HEK293T (cell line): ENCODE measurements at regions not wholly inside any gene's neighbourhood (a gene's known extent, or its start where the extent isn't known, plus 50 kb on each side); places are given as distances from the start of the nearest gene placed in this dataset.

Source experiments
- CTCF ChIA-PET: fragments of 350-600 bp; formaldehyde crosslinking; extraction: SDS; loops from one replicate; lab custom pipeline; 2021; ENCODE audit warnings: antibody characterized with exemption, inconsistent platforms; lab: Yijun Ruan, JAX
- POLR2A ChIA-PET: fragments of 350-600 bp; formaldehyde crosslinking; extraction: SDS; loops from one replicate; lab custom pipeline; 2020; ENCODE audit warnings: antibody characterized with exemption, inconsistent platforms; lab: Yijun Ruan, JAX
- DNase-seq: peaks from one replicate; pipeline ENCODE4 v3.0.0; 2012; ENCODE audit warnings: mixed read lengths; ENCODE audit errors: extremely low spot score
- ARNT ChIP-seq: fragments of 450-650 bp; IDR thresholded peaks from 2 replicates; pipeline ENCODE4 v1.6.1; 2017; ENCODE audit warnings: mild to moderate bottlenecking
- BHLHE40 ChIP-seq: fragments of 450-650 bp; IDR thresholded peaks from 2 replicates; pipeline ENCODE4 v1.6.1; 2016; ENCODE audit warnings: mild to moderate bottlenecking, moderate library complexity, borderline replicate concordance
- CTBP1 ChIP-seq: fragments of 450-650 bp; IDR thresholded peaks from 2 replicates; pipeline ENCODE4 v1.6.1; 2016; ENCODE audit warnings: borderline replicate concordance
- ELF4 ChIP-seq: fragments of 450-650 bp; IDR thresholded peaks from 2 replicates; pipeline ENCODE4 v1.6.1; 2017; ENCODE audit warnings: antibody characterized with exemption
- FOXA1 ChIP-seq: fragments of 450-650 bp; IDR thresholded peaks from 2 replicates; pipeline ENCODE4 v1.6.1; 2016; ENCODE audit warnings: mild to moderate bottlenecking
- FOXK2 ChIP-seq: fragments of 450-650 bp; IDR thresholded peaks from 2 replicates; pipeline ENCODE4 v1.6.1; 2016; ENCODE audit warnings: mild to moderate bottlenecking
- FOXM1 ChIP-seq: fragments of 450-650 bp; IDR thresholded peaks from 2 replicates; pipeline ENCODE4 v1.6.1; 2017; ENCODE audit warnings: mild to moderate bottlenecking, borderline replicate concordance
- HDGF ChIP-seq: fragments of 450-650 bp; IDR thresholded peaks from 2 replicates; pipeline ENCODE4 v1.6.1; 2017; ENCODE audit warnings: antibody characterized with exemption, borderline replicate concordance
- L3MBTL2 ChIP-seq: fragments of 450-650 bp; conservative IDR thresholded peaks from 2 replicates; pipeline ENCODE4 v1.6.1; 2016; ENCODE audit warnings: mild to moderate bottlenecking
- LEF1 ChIP-seq: fragments of 450-650 bp; IDR thresholded peaks from 2 replicates; pipeline ENCODE4 v1.6.1; 2017; ENCODE audit warnings: mild to moderate bottlenecking, borderline replicate concordance
- NFRKB ChIP-seq: fragments of 450-650 bp; IDR thresholded peaks from 2 replicates; pipeline ENCODE4 v1.6.1; 2016; ENCODE audit warnings: mild to moderate bottlenecking, moderate library complexity
- PKNOX1 ChIP-seq: fragments of 450-650 bp; IDR thresholded peaks from 2 replicates; pipeline ENCODE4 v1.6.1; 2016
- SP1 ChIP-seq: fragments of 450-650 bp; IDR thresholded peaks from 2 replicates; pipeline ENCODE4 v1.6.1; 2017
- SUZ12 ChIP-seq: fragments of 450-650 bp; IDR thresholded peaks from 2 replicates; pipeline ENCODE4 v1.6.1; 2016; ENCODE audit warnings: mild to moderate bottlenecking
- TARDBP ChIP-seq: fragments of 450-650 bp; IDR thresholded peaks from 2 replicates; pipeline ENCODE4 v1.6.1; 2016
- ZNF384 ChIP-seq: fragments of 450-650 bp; IDR thresholded peaks from 2 replicates; pipeline ENCODE4 v1.6.1; 2016

DNA sequence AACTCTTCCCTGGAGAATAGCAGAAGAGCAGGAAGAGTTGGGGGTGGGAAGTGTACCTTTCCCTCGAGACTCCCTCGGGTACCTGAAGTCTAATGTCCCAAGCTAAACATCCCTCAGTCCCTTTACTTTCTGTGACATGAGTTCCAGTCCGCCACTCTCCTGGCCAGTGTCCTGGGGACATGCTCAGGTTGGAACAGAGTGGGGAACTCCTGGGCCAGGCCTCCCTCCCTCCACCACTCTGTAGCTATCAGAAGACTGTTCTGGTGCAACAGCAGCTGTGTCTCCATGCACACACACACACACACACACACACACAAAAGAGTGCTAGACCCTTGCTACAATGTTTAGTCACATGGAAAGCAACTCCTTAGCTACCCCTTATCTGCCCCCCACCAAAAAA, 155.0 kb upstream of the HES1 start:
- DNase-seq = no peak
- POLR2A ChIA-PET = no interaction called here
- no peak for TF ChIP-seq TARDBP
- no peak for TF ChIP-seq SUZ12
- no peak for TF ChIP-seq L3MBTL2
- no peak for TF ChIP-seq NFRKB
- TF ChIP-seq ARNT = no peak
- TF ChIP-seq ZNF384 = no peak
- TF ChIP-seq FOXM1 = no peak
- TF ChIP-seq FOXA1 = no peak
- no peak for TF ChIP-seq BHLHE40
- no peak for TF ChIP-seq ELF4
- no peak for TF ChIP-seq SP1
- no peak for TF ChIP-seq LEF1
- no peak for TF ChIP-seq PKNOX1
- no peak for TF ChIP-seq CTBP1
- no peak for TF ChIP-seq FOXK2
- no peak for TF ChIP-seq HDGF
- CTCF ChIA-PET = interaction anchor here (1.3 kb wide), 1 partner anchor 11 kb away, joined by 4 read pairs; no protein-coding TSS in a partner anchor

DNA sequence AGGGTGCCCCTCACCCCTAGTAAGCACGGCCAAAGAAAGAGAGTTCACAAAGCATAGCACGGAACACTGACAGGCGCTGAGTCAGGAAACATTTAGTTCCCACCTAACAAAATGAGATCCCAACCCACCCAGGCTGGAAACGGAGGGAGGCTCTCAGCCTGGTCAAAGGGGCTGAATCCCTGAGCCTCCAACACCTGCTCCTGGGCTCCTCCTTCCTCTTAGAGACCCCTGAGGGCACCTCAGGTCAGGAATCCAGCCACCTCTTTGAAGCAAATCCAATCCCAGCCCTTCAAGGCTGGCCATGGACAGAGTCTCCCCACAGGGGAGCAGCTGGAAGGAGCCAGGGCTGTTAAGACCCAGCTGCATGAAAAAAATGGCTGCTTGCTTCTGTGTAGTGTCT, 154.4 kb upstream of the HES1 start:
- no peak for DNase-seq
- TF ChIP-seq FOXA1 (no peak), TARDBP (no peak), FOXK2 (no peak), ELF4 (no peak), HDGF (no peak), ZNF384 (no peak), BHLHE40 (no peak), SP1 (no peak), FOXM1 (no peak), SUZ12 (no peak), L3MBTL2 (no peak), NFRKB (no peak), PKNOX1 (no peak), CTBP1 (no peak), LEF1 (no peak), ARNT (no peak)
- CTCF ChIA-PET = interaction anchor here (0.6 to 1.3 kb wide), 2 partner anchors 12 to 13 kb away, joined by 4 read pairs; no protein-coding TSS in a partner anchor
- POLR2A ChIA-PET = no interaction called here

DNA sequence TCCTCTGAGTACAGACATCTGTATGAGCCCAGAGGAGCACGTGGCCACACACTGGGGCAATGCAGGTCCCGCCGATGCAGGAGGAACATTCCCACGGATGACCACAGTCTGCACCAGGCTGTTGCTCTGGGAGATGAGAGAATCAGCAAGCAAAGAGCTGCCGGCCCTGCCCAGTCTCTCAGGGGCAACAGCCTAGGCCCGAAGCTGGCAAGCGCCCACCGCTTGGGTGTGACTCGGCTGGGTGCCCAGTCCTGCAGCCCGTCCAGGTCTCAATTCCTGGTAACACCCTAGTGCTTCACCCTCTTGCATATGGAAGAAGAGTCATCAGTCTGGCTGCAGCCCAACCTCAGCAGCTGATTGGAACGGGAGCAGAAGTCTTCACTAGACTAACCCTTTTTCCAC, 153.7 kb upstream of the HES1 start:
- CTCF ChIA-PET = no interaction called here
- DNase-seq = no peak
- TF ChIP-seq PKNOX1 (no peak), FOXM1 (no peak), HDGF (no peak), ARNT (no peak), SP1 (no peak), L3MBTL2 (no peak), ELF4 (no peak), FOXA1 (no peak), ZNF384 (no peak), FOXK2 (no peak), CTBP1 (no peak), LEF1 (no peak), BHLHE40 (no peak), SUZ12 (no peak)
- POLR2A ChIA-PET = interaction anchor here (0.6 kb wide), 1 partner anchor 202 kb away, joined by 3 read pairs; no protein-coding TSS in a partner anchor

- TF ChIP-seq SUZ12 = no peak
- no peak for TF ChIP-seq PKNOX1
- DNase-seq = no peak
- CTCF ChIA-PET = interaction anchor here (0.6 kb wide), 1 partner anchor 347 kb away, joined by 3 read pairs; no protein-coding TSS in a partner anchor
- POLR2A ChIA-PET = no interaction called here
Observed at GRCh38 chr3:193983846-193984818, 151.8 kb upstream of the HES1 start.

DNA sequence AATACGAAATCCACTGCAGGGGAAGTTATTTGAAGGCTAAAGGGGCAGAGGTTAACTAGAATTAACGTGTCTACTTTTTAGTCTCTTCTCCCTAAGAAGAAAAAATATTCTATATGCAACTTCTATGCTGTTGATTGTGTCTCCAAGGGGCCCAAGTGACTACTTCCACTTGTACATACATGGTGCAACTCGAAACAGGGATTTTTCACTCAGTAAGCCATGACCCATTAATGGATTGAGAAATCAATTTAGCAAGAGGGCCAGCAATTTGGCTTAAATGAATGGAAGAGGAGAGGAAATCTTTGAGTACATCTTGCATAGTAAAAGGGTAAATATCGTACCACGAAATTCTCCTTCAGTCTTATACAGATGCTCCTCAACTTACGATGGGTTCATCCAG, 151.1 kb upstream of the HES1 start:
- TF ChIP-seq SUZ12 (no peak), HDGF (no peak), FOXA1 (no peak), BHLHE40 (no peak), PKNOX1 (no peak), ELF4 (no peak), LEF1 (no peak), FOXM1 (no peak), CTBP1 (no peak), SP1 (no peak), FOXK2 (no peak), L3MBTL2 (no peak), NFRKB (no peak), ZNF384 (no peak), TARDBP (no peak), ARNT (no peak)
- POLR2A ChIA-PET = no interaction called here
- DNase-seq = no peak
- CTCF ChIA-PET = no interaction called here
